C4-2B (cell line): ENCODE measurements at regions not wholly inside any gene's neighbourhood (a gene's known extent, or its start where the extent isn't known, plus 50 kb on each side); places are given as distances from the start of the nearest gene placed in this dataset.

Source experiments
- CTCF ChIP-seq: fragments of 450-650 bp; conservative IDR thresholded peaks from 2 replicates; pipeline ENCODE4 v1.5.1; 2017; ENCODE audit warnings: mild to moderate bottlenecking
- ZFX ChIP-seq: fragments of 450-650 bp; IDR thresholded peaks from 2 replicates; pipeline ENCODE4 v1.6.1; 2017

DNA sequence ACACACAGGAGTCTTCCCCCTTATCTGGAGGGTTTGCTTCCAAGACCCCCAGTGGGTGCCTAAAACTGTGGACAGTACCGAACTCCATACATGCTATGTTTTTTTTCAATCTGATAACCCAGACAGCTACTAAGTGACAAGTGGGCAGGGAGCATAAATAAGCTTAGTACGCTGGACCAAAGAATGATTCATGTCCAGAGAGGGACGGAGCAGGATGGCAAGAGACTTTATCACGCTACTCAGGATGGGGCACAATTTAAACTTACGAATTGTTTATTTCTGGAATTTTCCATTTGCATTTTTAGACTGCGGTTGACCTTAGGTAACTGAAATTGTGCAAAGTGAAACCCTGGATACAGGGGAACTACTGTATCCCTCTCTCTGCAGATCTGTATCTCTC is 410.0 kb upstream of the MKI67 start:
- TF ChIP-seq CTCF (no peak), ZFX (no peak)
